ENCODE measurements at regions not wholly inside any gene's neighbourhood (a gene's known extent, or its start where the extent isn't known, plus 50 kb on each side); places are given as distances from the start of the nearest gene placed in this dataset.

- TF ChIP-seq CTCF (conservative IDR thresholded peaks at IDR 0.05; ENCODE audit: low read depth, low read length): no peak
- no peak for TF ChIP-seq EZH2 (IDR thresholded peaks at IDR 0.05; ENCODE audit: low read length, unreplicated experiment)
- no peak for TF ChIP-seq EZH2phosphoT487 (IDR thresholded peaks at IDR 0.05; ENCODE audit: borderline replicate concordance, low read length)
Measured at GRCh38 chr13:105598529-105598928, 936.9 kb downstream of the EFNB2 start.
